GM18498 (cell line): ENCODE measurements at regions not wholly inside any gene's neighbourhood (a gene's known extent, or its start where the extent isn't known, plus 50 kb on each side); places are given as distances from the start of the nearest gene placed in this dataset.

ENCODE experiments used
- ATAC-seq: cut with Tn5 transposase; IDR thresholded peaks from one replicate; pipeline ENCODE4 v1.9.1; 2021; ENCODE audit warnings: mild to moderate bottlenecking, moderate library complexity; ENCODE audit not compliant: unreplicated experiment

GRCh38 chr5:58403822-58404433 lies 56.0 kb downstream of the PLK2 start:
- no peak for ATAC-seq

- ATAC-seq: no peak
Measured at GRCh38 chr5:58401701-58402100, 58.2 kb downstream of the PLK2 start.

GRCh38 chr5:58400737-58401136 lies 59.1 kb downstream of the PLK2 start:
- no peak for ATAC-seq

- no peak for ATAC-seq
Measured at GRCh38 chr5:58399951-58400350, 59.9 kb downstream of the PLK2 start.

GRCh38 chr5:58394339-58394738 lies 65.5 kb downstream of the PLK2 start:
- no peak for ATAC-seq

- no peak for ATAC-seq
Measured at GRCh38 chr5:58393716-58394115, 66.2 kb downstream of the PLK2 start.

GRCh38 chr5:58392496-58392895 lies 67.4 kb downstream of the PLK2 start:
- ATAC-seq: no peak

- ATAC-seq: no peak
Measured at GRCh38 chr5:58383448-58383847, 76.4 kb downstream of the PLK2 start.

GRCh38 chr5:58382131-58382534 lies 77.8 kb downstream of the PLK2 start:
- ATAC-seq: no peak

- no peak for ATAC-seq
Measured at GRCh38 chr5:58381566-58381965, 78.3 kb downstream of the PLK2 start.

- no peak for ATAC-seq
Measured at GRCh38 chr5:58380655-58381054, 79.2 kb downstream of the PLK2 start.

- ATAC-seq: no peak
Measured at GRCh38 chr5:58378613-58379390, 81.1 kb downstream of the PLK2 start.

GRCh38 chr5:58370606-58371005 lies 89.3 kb downstream of the PLK2 start:
- ATAC-seq: no peak

GRCh38 chr5:58369513-58370190 lies 90.2 kb downstream of the PLK2 start:
- no peak for ATAC-seq

- no peak for ATAC-seq
Measured at GRCh38 chr5:58366461-58366860, 93.4 kb downstream of the PLK2 start.

GRCh38 chr5:58365791-58366190 lies 94.1 kb downstream of the PLK2 start:
- no peak for ATAC-seq

- ATAC-seq: no peak
Measured at GRCh38 chr5:58363461-58364249, 96.2 kb downstream of the PLK2 start.

GRCh38 chr5:58362135-58362534 lies 97.8 kb downstream of the PLK2 start:
- ATAC-seq: no peak

- ATAC-seq: no peak
Measured at GRCh38 chr5:58360794-58361193, 99.1 kb downstream of the PLK2 start.

GRCh38 chr5:58359981-58360380 lies 99.9 kb downstream of the PLK2 start:
- ATAC-seq: no peak

- ATAC-seq: no peak
Measured at GRCh38 chr5:58358501-58359178, 101.2 kb downstream of the PLK2 start.
